ENCODE measurements at regions not wholly inside any gene's neighbourhood (a gene's known extent, or its start where the extent isn't known, plus 50 kb on each side); places are given as distances from the start of the nearest gene placed in this dataset.

GRCh38 chr11:69891421-69892236 is 72.4 kb upstream of the FGF3 start:
- Histone ChIP-seq H2AFZ (no peak overlapping the region), H3K79me2 (no peaks in the 10 kb centered on the region), H3K27me3 (peaks cover 21% of the 10 kb centered on the region), H3K4me2 (no peak overlapping the region), H3K4me3 (no peak overlapping the region), H3K36me3 (replicated peaks; ENCODE audit: insufficient read depth, low read depth) (no peaks in the 10 kb centered on the region), H3K9me2 (replicated peaks; ENCODE audit: insufficient read depth) (no peaks in the 10 kb centered on the region), H4K20me1 (ENCODE audit: insufficient read depth, poor library complexity, severe bottlenecking) (no peaks in the 10 kb centered on the region), H3K9me3 (ENCODE audit: low read depth) (no peaks in the 10 kb centered on the region), H3K27ac (no peak overlapping the region), H3K4me1 (ENCODE audit: insufficient read depth) (no peaks in the 10 kb centered on the region)
- 80% methylated on average over 46 of the region's 46 CpGs for WGBS (ENCODE audit: low lambda C conversion rate, missing lambda C conversion rate)
- TF ChIP-seq EZH2 (IDR thresholded peaks at IDR 0.05; ENCODE audit: borderline replicate concordance) (no peak), CTCF (IDR thresholded peaks at IDR 0.05; ENCODE audit: poor library complexity) (no peak), EZH2phosphoT487 (IDR thresholded peaks at IDR 0.05; ENCODE audit: low read depth, severe bottlenecking, unreplicated experiment) (no peak)
- DNase-seq (ENCODE audit: low spot score) = no peak

GRCh38 chr11:69892237-69892985 is 73.2 kb upstream of the FGF3 start:
- Histone ChIP-seq H3K4me3 (no peak overlapping the region), H3K27ac (no peak overlapping the region), H4K20me1 (ENCODE audit: insufficient read depth, poor library complexity, severe bottlenecking) (no peaks in the 10 kb centered on the region), H3K27me3 (peaks cover 21% of the 10 kb centered on the region), H3K9me3 (ENCODE audit: low read depth) (no peaks in the 10 kb centered on the region), H3K4me2 (no peak overlapping the region), H3K9me2 (replicated peaks; ENCODE audit: insufficient read depth) (no peaks in the 10 kb centered on the region), H3K79me2 (no peaks in the 10 kb centered on the region), H3K36me3 (replicated peaks; ENCODE audit: insufficient read depth, low read depth) (no peaks in the 10 kb centered on the region), H2AFZ (no peak overlapping the region), H3K4me1 (ENCODE audit: insufficient read depth) (no peaks in the 10 kb centered on the region)
- DNase-seq (ENCODE audit: low spot score) = no peak
- WGBS (ENCODE audit: low lambda C conversion rate, missing lambda C conversion rate) = 87% methylated on average over 28 of the region's 29 CpGs
- TF ChIP-seq CTCF (IDR thresholded peaks at IDR 0.05; ENCODE audit: poor library complexity) (no peak), EZH2phosphoT487 (IDR thresholded peaks at IDR 0.05; ENCODE audit: low read depth, severe bottlenecking, unreplicated experiment) (no peak)

GRCh38 chr11:69892986-69893555 is 73.9 kb upstream of the FGF3 start:
- no peak for TF ChIP-seq EZH2 (IDR thresholded peaks at IDR 0.05; ENCODE audit: borderline replicate concordance)
- TF ChIP-seq CTCF (IDR thresholded peaks at IDR 0.05; ENCODE audit: poor library complexity) = no peak
- TF ChIP-seq EZH2phosphoT487 (IDR thresholded peaks at IDR 0.05; ENCODE audit: low read depth, severe bottlenecking, unreplicated experiment) = no peak
- no peaks in the 10 kb centered on the region for H3K4me1 ChIP-seq (ENCODE audit: insufficient read depth)
- H3K27ac ChIP-seq = no peak overlapping the region
- H3K9me3 ChIP-seq (ENCODE audit: low read depth) = no peaks in the 10 kb centered on the region
- no peak overlapping the region for H2AFZ ChIP-seq
- no peaks in the 10 kb centered on the region for H3K36me3 ChIP-seq (replicated peaks; ENCODE audit: insufficient read depth, low read depth)
- H3K79me2 ChIP-seq = no peaks in the 10 kb centered on the region
- no peak for DNase-seq (ENCODE audit: low spot score)
- H3K4me2 ChIP-seq = no peak overlapping the region
- H3K4me3 ChIP-seq = no peak overlapping the region
- H3K9me2 ChIP-seq (replicated peaks; ENCODE audit: insufficient read depth) = no peaks in the 10 kb centered on the region
- H4K20me1 ChIP-seq (ENCODE audit: insufficient read depth, poor library complexity, severe bottlenecking) = no peaks in the 10 kb centered on the region
- 75% methylated on average over 11 of the region's 11 CpGs for WGBS (ENCODE audit: low lambda C conversion rate, missing lambda C conversion rate)
- H3K27me3 ChIP-seq = peaks cover 21% of the 10 kb centered on the region

Data from hepatocyte (in vitro differentiated cells).